A549 (cell line): ENCODE measurements at regions not wholly inside any gene's neighbourhood (a gene's known extent, or its start where the extent isn't known, plus 50 kb on each side); places are given as distances from the start of the nearest gene placed in this dataset.
A peak's percentile ranks its signal among the peaks of the same experiment; 100 is the strongest.

Source experiments
- ATAC-seq, 2 experiments: fragments of 200-7000 bp in 1 of 2; fragments of >200 bp in 1 of 2; cut with Nextera tagmentation in 1 of 2; cut with Tn5 transposase in 1 of 2; 3 replicates each; pipeline versions ENCODE4 v1.8.0 to v1.9.1; 2018 to 2020; ENCODE audit warnings: mild to moderate bottlenecking in 1 of 2, moderate library complexity in 1 of 2
- CTCF ChIA-PET: fragments of 300-600 bp; sonication (Branson Sonifier 250); formaldehyde crosslinking; extraction: SDS; loops from one replicate; lab custom pipeline; 2021; ENCODE audit warnings: antibody characterized with exemption, inconsistent platforms; lab: Yijun Ruan, JAX
- POLR2A ChIA-PET: fragments of 350-600 bp; formaldehyde crosslinking; extraction: SDS; loops from one replicate; lab custom pipeline; 2021; ENCODE audit warnings: antibody characterized with exemption, inconsistent platforms; lab: Yijun Ruan, JAX
- DNase-seq, 2 experiments: peaks; one replicate each; pipeline versions ENCODE4 v3.0.0 to v3.0.0-alpha.2; 2011 to 2016; ENCODE audit warnings: low read depth in 1 of 2, low spot score in 1 of 2
- FAIRE-seq: peaks from 2 replicates; lab custom pipeline; 2011; peaks lifted over from hg19 to GRCh38; lab: Jason Lieb, UNC
- H3K27ac ChIP-seq, 2 experiments: fragments of >200 bp; sonication (Bioruptor Twin); formaldehyde crosslinking; 3 replicates each; pipeline ENCODE4 v1.5.1; 2016 to 2017
- H3K4me1 ChIP-seq: fragments of >200 bp; sonication (Bioruptor Twin); formaldehyde crosslinking; 3 replicates; pipeline ENCODE4 v1.6.1; 2016
- H3K4me2 ChIP-seq: fragments of >200 bp; sonication (Bioruptor Twin); formaldehyde crosslinking; 3 replicates; pipeline ENCODE4 v1.6.1; 2016
- H3K4me3 ChIP-seq: fragments of >200 bp; sonication (Bioruptor Twin); formaldehyde crosslinking; 3 replicates; pipeline ENCODE4 v1.5.1; 2016
- H3K9me3 ChIP-seq: fragments of >200 bp; sonication (Bioruptor Twin); formaldehyde crosslinking; 3 replicates; pipeline ENCODE4 v1.6.1; 2016
- BCL3 ChIP-seq: fragments of >200 bp; sonication (Bioruptor Twin); formaldehyde crosslinking; IDR thresholded peaks from 3 replicates; pipeline ENCODE4 v1.6.1; 2016
- CHD2 ChIP-seq: fragments of 150-350 bp; IDR thresholded peaks from 2 replicates; pipeline ENCODE4 v1.6.1; 2014; ENCODE audit warnings: low read length; ENCODE audit not compliant: partially characterized antibody
- CHD4 ChIP-seq: fragments of 200-600 bp; sonication (generic); IDR thresholded peaks from 2 replicates; pipeline ENCODE4 v1.6.1; 2016; ENCODE audit warnings: antibody characterized with exemption, mild to moderate bottlenecking, borderline replicate concordance
- CTCF ChIP-seq: fragments of >200 bp; sonication (Bioruptor Twin); formaldehyde crosslinking; IDR thresholded peaks from 3 replicates; pipeline ENCODE4 v1.5.1; 2016
- E2F6 ChIP-seq: IDR thresholded peaks from 2 replicates; pipeline ENCODE4 v1.6.1; 2012; ENCODE audit warnings: low read depth, borderline replicate concordance
- EHMT2 ChIP-seq: fragments of 200-600 bp; sonication (generic); IDR thresholded peaks from 2 replicates; pipeline ENCODE4 v1.6.1; 2016; ENCODE audit warnings: antibody characterized with exemption, low read depth, mild to moderate bottlenecking, moderate library complexity
- HMGXB4 ChIP-seq: fragments of 250-450 bp; sonication (Bioruptor Pico); IDR thresholded peaks from 2 replicates; pipeline ENCODE4 v1.5.0; 2021; ENCODE audit warnings: mild to moderate bottlenecking, moderate library complexity, borderline replicate concordance
- MAX ChIP-seq: IDR thresholded peaks from 2 replicates; pipeline ENCODE4 v1.6.1; 2012
- MAZ ChIP-seq: fragments of 150-350 bp; IDR thresholded peaks from 2 replicates; pipeline ENCODE4 v1.6.1; 2014; ENCODE audit warnings: antibody characterized with exemption, low read depth, low read length, borderline replicate concordance
- PBX3 ChIP-seq: IDR thresholded peaks from 2 replicates; pipeline ENCODE4 v1.6.1; 2012
- POLR2AphosphoS2 ChIP-seq: conservative IDR thresholded peaks from 2 replicates; pipeline ENCODE4 v1.6.1; 2012; ENCODE audit warnings: low read length, improper control_type of control experiment, inconsistent platforms
- RAD21 ChIP-seq, 2 experiments: fragments of >200 bp in 1 of 2; sonication (Bioruptor Twin) in 1 of 2; formaldehyde crosslinking in 1 of 2; IDR thresholded peaks in 1 of 2; conservative IDR thresholded peaks in 1 of 2; 2 replicates in 1 of 2; 3 replicates in 1 of 2; pipeline ENCODE4 v1.6.1; 2012 to 2018; ENCODE audit warnings: inconsistent platforms in 1 of 2
- REST ChIP-seq: fragments of 200-600 bp; sonication (generic); IDR thresholded peaks from 2 replicates; pipeline ENCODE4 v1.6.1; 2016; ENCODE audit warnings: antibody characterized with exemption, mild to moderate bottlenecking, moderate library complexity
- SMC3 ChIP-seq: fragments of >200 bp; sonication (Bioruptor Twin); formaldehyde crosslinking; IDR thresholded peaks from 3 replicates; pipeline ENCODE4 v1.6.1; 2018; ENCODE audit warnings: inconsistent platforms
- ZNF302 ChIP-seq: fragments of 250-450 bp; sonication (Bioruptor Pico); IDR thresholded peaks from 2 replicates; pipeline ENCODE4 v1.9.0; 2021; ENCODE audit warnings: inconsistent platforms, mild to moderate bottlenecking, moderate library complexity
- ZSCAN20 ChIP-seq: fragments of 250-450 bp; sonication (Bioruptor Pico); IDR thresholded peaks from 2 replicates; pipeline ENCODE4 v1.8.0; 2022; ENCODE audit warnings: mild to moderate bottlenecking, moderate library complexity
- WGBS: methylation state at CpG from one replicate; pipeline ENCODE4 v1.1.6; 2017; ENCODE audit errors: missing lambda C conversion rate; 5-methylcytosine and 5-hydroxymethylcytosine counted together

- TF ChIP-seq HMGXB4 (no peak), E2F6 (no peak), PBX3 (no peak), MAX (no peak), EHMT2 (no peak), BCL3 (no peak), MAZ (no peak), ZNF302 (CRISPR knock-in tag) (no peak), ZSCAN20 (no peak)
Observed at GRCh38 chr2:103155308-103155707, 393.5 kb downstream of the TMEM182 start (continued).

GRCh38 chr2:103159018-103159417, 397.2 kb downstream of the TMEM182 start:
- Histone ChIP-seq H3K4me1 (no peaks in the 10 kb centered on the region), H3K27ac (no peak overlapping the region), H3K4me2 (no peak overlapping the region), H3K9me3 (no peaks in the 10 kb centered on the region), H3K4me3 (no peak overlapping the region)
- DNase-seq (no peak), ATAC-seq (no peak), FAIRE-seq (no peak)
- TF ChIP-seq POLR2AphosphoS2 (no peak), CHD2 (no peak), HMGXB4 (no peak)
- ChIA-PET POLR2A (no interaction called here), CTCF (interaction anchor here (0.9 to 3.6 kb wide), 5 partner anchors 10 to 1787 kb away, joined by 3 to 13 read pairs (median 3); no protein-coding TSS in a partner anchor)
- WGBS: 0% methylated on average over 3 of the region's 3 CpGs

GRCh38 chr2:103161456-103162289, 399.8 kb downstream of the TMEM182 start:
- peak; percentile 73 to 88; a peak in 5 of 6 replicates for ATAC-seq
- no peak for TF ChIP-seq ZSCAN20
- TF ChIP-seq SMC3: peak; percentile 68
- no peak for TF ChIP-seq REST
- no peak for TF ChIP-seq PBX3
- no peak for TF ChIP-seq MAZ
- no peak for TF ChIP-seq CHD4
- TF ChIP-seq CTCF: peak; percentile 71
- peak; percentile 81 to 87 for TF ChIP-seq RAD21 (conservative IDR thresholded peaks at IDR 0.05 in 1 of 2, IDR thresholded peaks at IDR 0.05 in 1 of 2)

More at GRCh38 chr2:103161456-103162289, 399.8 kb downstream of the TMEM182 start:
- no peak overlapping the region for H3K27ac ChIP-seq
- H3K4me1 ChIP-seq: no peaks in the 10 kb centered on the region
- ChIA-PET CTCF (interaction anchor here (0.6 to 3.6 kb wide), 31 partner anchors 9 to 1784 kb away, joined by 3 to 15 read pairs (median 4); no protein-coding TSS in a partner anchor), POLR2A (no interaction called here)
- FAIRE-seq (no peak), DNase-seq (peak; percentile 41 to 58)
- 27% methylated on average over 7 of the region's 7 CpGs for WGBS
- no peak overlapping the region for H3K4me2 ChIP-seq
- H3K9me3 ChIP-seq: no peaks in the 10 kb centered on the region
- H3K4me3 ChIP-seq: no peak overlapping the region
